ENCODE measurements at regions not wholly inside any gene's neighbourhood (a gene's known extent, or its start where the extent isn't known, plus 50 kb on each side); places are given as distances from the start of the nearest gene placed in this dataset.

DNA sequence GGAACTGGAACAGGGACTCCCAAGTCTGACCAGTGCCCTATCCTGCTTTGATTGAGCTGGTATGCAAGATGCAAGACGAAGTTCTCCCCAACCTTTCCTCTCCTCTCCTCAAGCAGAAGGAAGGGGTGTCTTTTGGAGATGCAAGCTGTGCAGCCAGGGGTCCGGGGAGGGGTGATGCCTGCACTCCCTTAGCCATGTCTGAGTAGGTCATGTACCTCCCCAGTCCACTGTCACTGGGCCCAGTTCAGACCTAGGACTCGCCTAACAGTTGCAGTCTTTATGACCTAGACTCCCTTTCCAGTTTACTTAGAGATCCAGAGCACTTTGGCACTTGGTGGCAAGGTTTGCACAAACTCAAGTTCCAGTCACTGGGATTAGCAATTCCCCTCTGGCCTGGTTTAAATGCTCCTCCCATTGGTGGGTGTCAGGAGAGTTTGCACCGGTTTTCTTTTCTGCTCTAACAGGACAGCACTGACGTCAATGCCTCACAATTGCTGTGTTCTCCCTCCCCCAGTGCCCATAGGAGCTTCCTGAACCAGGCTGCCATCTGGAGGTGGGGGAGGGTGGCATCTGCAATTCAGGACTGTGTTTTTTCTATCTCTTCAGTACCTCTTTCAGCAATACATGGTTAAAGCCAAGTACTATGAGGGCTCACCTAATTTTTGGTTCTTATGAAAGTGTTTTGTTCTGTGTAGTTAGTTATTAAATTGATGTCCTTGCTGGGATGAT is 782.2 kb downstream of the ARAP2 start:
- peak; percentile 0 for DNase-seq (ENCODE audit: low read depth)

DNA sequence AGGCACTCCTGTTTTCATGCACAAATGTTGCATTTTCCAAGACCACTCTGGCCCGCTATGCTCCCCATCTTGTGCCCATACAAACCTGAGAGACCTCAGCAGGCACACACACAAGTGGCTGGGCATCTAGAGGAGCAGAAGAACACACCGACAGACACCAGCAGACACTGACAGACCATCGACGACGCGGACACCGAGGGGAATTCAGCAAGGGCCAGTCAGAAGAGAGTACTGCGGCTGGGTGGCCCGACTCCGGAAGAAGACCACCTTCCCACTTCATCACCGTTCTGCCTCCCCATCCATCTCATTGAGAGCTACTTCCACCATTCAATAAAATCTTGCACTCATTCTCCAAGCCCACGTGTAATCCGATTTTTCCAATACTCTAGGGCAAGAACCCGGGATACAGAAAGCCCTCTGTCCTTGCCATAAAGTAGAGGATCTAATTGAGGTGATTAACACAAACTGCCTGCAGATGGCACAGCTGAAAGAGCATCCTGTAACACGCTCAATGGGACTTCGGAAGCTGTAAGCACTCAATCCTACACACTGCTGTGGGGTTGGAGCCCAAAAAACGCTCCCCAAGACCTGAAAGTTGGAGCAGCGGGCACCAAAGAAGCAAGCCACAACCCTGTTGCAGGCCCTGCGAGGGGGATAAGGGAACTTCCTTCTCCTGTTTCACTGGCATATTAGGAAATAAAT is 780.9 kb downstream of the ARAP2 start:
- DNase-seq (ENCODE audit: low read depth), result peak; percentile 5

DNA sequence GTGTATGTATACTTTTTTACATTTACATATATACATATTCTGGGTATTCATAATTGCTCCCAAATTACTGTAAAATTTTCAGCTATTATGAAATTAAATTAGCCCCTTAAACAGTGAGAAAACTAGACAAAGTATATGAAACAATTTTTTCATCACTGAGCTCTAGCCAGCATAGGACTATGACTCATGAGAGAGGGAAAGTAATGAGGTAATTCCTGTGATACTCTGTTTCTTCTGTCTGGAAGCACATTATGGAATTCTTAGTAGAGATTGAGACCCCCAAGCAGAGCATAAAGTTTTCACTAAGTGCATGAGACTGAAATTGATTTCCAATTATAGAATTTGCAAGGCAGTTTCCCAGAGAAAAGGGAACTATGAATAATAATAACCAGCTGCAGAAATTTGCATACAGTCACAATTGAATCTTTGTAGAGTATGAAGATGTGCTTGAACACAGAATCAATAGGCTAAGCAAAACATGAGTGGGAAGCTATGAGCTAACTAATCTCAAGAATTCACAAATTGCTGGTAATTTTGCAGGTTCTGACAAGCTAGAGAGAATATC is 779.3 kb downstream of the ARAP2 start:
- DNase-seq (ENCODE audit: low read depth), result peak; percentile 40

DNA sequence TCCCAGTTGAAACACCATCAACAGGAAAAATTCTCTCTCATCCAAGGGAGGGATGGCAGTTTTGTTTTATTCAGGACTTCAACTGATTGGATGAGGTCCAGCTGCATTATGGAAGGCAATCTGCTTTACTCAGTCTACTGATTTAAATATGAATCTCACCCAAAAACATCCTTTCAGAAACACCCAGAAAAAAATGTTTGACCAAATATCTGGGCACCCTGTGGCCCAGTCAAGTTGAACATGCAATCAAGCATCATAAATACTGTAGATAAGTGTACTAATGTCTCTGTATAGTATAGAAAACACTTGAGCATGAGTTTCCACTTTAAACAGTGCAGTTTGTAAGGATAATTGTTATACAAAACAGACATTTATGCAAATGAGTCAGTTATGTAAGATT is 753.2 kb downstream of the ARAP2 start:
- no peak for DNase-seq (ENCODE audit: low read depth)

DNA sequence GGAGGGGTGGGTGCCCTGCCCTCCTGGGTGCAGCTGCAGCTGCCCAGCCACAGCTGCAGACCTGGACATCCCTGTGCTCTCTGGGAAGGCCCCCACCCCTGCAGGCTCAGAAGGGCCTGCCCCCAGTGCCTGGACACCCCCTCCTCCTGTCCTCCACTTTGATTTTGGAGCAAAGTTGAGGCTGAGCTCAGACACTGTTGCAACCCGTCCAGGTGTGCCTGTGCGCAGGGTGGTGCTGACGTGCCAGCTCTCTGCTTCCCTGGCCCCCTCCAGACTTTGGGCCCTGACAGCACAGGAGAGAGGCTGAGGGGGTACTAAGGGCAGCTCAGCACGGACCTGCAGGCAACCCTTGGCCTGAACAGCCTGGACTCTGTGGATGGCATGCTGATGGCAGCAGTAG is 750.3 kb downstream of the ARAP2 start:
- DNase-seq (ENCODE audit: low read depth), result no peak

DNA sequence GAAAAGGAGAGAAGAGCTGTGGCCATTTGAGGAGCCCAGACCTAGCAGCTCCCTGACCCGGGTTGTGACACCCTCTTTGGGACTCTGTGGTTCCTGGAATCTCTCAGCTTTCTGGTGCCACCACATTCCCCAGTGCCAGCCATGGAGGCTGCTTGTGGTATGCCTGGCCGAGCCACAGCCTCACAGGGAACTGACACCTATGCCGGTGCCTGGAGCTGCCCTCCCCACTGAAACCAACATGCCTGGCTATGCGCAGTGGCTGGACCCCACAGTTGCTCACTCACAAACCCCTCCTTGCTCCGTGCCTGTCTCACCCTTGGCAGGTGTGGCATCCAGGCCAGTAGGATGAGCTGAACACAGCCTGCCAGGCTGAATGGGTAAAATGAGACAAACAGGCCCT is 749.4 kb downstream of the ARAP2 start:
- DNase-seq (ENCODE audit: low read depth), result no peak

DNA sequence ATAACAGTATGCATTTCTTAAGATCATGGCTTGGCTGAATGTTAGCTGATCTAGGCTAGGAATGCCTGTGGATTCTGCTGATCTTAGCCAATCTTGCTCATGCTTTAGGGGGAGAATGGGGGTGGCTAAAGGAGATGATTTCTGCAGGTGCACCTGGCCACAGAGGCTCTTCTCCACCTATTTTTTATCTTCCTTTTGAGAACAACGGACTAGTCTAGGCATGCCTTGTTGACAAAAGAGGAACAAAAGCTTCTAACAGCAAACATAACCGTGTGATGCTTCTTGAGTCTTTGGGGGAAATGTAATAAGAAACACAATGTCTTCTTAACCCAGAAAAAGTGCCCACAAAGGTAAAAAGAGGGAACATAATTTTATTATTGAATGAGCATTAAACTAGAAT is 743.5 kb downstream of the ARAP2 start:
- no peak for DNase-seq (ENCODE audit: low read depth)

DNA sequence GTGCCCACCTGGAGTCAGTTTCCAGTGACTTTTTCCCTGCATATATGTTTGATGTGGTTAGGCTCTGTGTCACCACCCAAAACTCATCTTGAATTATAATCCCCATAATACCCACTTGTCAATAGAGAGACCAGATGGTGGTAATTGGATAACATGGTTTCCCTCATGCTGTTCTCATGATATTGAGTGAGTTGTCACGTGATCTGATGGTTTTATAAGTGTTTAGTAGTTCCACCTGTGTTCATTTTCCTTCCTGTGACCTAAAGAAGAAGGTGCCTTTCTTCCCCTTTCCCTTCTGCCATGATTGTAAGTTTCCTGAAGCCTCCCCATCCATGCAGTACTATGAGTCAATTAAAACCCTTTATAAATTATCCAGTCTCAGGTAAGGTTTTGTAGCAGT is 740.9 kb downstream of the ARAP2 start:
- no peak for DNase-seq (ENCODE audit: low read depth)

DNA sequence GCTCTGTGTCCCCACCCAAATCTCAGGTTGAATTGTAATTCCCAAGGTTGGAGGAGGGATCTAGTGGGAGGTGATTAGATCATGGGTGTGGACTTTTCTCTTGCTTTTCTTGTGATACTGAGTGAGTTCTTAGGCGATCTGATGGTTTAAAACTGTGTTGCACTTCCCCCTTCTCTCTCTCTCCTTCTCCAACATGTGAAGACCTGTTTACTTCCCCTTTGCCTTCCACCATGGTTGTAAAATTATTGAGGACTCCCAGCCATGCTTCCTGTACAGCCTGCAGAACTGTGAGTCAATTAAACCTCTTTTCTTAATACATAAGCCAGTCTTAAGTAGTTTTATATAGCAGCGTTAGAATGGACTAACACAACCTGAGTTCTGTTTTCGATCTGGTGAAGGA is 738.2 kb downstream of the ARAP2 start:
- no peak for DNase-seq (ENCODE audit: low read depth)

DNA sequence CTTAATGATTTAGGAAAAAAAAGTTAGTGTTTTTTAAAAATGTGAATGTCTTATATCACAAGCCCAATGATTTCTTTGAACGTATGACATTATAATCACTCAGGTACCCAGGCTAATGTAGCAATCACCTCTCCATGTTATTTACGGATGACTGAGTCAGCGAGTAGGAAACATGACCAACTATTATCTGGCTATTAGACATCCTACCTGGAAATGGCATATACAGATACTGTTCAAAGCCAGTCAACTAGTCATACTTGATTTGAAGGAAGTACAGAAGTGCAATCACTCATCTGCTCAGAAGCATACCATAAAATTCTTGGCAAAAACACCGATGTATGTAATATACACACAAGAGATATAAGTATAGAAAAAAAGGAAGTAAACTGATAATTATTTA is 732.5 kb downstream of the ARAP2 start:
- peak; percentile 23 for DNase-seq (ENCODE audit: low read depth)

DNA sequence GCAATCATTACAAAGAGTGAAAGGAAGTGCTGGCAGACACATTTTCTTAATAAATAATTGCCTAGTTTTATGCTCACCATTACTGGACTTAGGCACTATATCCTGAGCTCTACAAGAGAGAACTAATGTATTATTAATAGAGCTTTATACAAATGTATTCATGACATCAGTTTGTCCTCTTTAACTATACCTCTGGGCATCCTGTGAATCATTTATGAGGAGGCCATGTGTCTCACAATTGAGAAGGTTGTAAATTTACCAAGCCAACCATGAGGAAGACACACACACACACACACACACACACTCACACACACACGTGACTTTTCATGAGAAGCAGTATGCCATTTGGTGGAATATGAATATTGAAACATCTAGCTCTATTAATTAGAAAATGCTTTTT is 728.2 kb downstream of the ARAP2 start:
- DNase-seq (ENCODE audit: low read depth), result no peak

DNA sequence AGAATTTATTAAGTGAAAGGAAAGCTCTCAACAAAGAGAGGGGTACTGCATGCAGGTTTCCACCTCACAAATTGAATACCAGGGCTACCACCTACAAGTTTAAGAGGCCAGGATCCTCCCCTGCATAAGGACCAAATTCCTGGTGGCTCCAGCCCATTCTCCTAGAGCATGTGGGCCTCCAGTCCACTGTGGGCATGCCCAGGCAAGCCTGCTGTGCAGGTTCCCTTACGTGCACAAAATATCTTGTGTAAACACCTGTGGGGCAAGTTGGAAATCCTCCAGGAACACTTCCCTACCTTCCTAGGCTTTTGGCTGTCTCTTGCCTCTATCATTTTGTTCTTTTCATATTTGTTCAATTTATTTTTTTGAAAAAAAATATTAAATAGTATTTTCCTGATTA is 724.3 kb downstream of the ARAP2 start:
- DNase-seq (ENCODE audit: low read depth), result no peak

DNA sequence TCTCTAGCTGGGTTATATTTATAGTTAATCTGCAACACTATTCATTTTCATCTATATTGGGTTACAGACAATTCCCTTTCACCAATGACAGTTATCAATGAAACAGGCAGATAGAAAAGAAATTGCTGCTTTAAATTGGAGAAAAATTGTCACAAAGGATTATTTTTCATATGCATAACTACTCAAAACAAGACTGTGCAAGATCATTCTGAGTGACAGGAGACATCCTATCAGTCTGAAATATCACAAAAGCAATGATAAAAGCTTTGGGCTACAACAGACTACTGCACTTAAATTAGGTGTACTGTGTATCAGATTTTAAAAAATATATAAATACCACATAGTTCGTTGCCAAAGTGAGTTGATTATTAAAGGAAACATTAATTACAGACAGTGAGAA is 722.6 kb downstream of the ARAP2 start:
- DNase-seq (ENCODE audit: low read depth), result no peak

DNA sequence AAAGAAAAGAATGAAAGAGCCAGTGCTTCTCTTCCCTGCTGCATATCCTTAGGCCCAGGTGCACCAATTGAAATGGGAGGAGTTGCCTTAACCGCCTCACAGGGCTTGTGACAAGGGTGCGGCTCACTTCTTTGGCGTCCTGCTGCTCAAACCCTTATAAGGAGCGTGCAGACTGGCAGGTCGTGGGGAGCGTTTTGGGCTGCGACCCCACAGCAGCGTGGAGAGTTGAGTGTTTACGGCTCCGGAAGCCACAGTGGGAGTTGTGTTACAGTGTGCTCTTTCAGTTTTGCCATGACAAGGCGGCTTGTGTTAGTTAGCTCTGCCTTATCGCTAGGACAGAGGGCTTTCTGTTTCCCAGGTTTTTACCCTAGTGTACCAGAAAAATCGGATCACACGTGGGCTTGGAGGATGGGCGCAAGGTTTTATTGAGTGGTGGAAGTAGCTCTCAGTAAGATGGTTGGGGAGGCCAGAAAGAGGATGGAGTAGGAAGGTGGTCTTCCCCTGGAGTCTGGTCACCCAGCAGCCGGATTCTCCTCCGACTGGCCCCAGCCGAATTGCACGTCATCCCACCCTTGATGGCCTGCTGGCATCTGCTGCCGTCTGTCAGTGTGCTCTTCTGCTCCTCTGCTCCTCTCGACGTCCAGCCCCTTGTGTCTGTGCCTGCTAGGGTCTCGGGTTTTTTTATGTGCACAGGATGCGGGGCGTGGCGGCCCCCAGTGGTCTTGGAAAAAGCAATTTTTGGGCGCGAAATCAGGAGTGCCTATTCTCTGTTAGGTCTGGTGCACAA is 718.9 kb downstream of the ARAP2 start:
- DNase-seq (ENCODE audit: low read depth), result no peak

DNA sequence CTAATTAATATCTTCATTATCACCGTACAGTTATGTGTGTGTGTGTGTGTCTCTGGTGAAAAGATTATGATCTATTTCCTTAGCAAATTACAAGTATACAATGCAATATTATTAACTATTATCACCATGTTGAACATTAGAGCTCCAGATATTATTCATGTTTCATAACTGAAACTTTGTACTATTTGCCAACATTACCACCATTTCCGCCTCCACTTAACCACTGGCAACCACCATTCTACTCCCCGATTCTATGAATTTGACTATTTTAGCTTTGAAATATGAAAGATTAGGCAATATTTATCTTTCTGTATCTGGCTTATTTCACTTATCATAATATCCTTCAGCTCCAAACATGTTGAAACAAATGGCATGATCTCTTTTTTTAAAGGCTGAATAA is 717.9 kb downstream of the ARAP2 start:
- DNase-seq (ENCODE audit: low read depth), result no peak

DNA sequence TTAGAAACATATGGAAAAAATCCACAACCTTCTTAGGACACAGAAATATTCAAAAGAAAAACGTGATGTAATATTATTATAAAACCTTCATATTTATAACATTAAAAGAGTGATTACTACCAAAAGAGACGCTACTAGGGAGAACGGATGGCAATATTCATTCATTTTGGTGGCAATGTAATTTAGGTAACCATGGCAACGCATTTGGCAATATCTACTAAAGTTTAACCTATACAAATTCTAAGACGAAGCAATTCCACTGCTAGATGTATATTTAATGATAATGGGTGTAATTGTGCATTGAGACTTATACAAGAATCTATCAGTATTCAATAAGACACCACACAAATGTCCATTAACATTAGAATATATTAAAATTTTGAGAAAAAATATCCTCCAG is 709.4 kb downstream of the ARAP2 start:
- DNase-seq (ENCODE audit: low read depth), result no peak

DNA sequence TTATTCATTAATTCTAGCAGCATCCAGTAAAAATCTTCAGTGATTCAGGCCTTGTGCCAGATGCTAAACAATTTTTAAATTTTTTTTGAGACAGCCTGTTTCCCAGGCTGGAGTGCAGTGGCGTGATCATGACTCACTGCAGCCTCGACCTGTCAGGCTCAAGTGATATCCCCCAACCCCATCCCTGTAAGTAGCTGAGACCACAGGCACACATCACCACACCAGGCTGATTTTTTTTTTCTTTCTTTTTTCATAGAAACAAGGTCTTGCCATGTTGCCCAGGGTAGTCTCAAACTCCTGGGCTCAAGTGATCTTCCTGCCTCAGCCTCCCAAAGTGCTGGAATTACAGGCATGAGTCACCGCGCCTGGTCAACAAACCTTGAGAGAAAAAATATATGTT is 705.5 kb downstream of the ARAP2 start:
- DNase-seq (ENCODE audit: low read depth), result peak; percentile 67

DNA sequence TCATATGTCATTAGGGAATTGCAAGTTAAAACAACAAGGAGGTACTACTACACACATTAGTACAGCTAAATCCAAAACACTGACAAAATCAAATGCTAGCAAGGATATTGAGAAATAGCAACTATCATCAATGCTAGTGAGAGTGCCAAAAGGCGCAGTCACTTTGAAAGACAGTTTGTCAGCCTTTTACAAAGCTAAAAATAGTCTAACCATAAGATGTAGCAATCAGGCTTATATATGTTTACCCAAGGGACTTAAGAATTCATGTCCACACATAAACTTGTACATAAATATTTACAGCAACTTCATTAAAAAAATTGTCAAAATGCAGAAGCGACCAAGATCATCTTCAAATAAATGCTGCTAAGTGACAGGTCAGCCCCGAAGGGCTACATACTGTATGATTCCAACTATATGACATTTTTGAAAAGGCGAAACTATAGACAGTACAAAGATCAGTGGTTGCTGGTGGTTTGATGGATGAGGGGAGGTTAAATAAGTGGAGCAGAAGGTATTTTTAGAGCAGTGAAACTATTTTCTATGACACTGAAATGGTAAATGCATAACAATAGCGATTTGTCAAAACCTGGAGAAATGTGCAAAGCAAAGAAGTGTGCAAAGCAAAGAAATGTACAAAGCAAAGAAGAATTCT is 704.8 kb downstream of the ARAP2 start:
- no peak for DNase-seq (ENCODE audit: low read depth)

DNA sequence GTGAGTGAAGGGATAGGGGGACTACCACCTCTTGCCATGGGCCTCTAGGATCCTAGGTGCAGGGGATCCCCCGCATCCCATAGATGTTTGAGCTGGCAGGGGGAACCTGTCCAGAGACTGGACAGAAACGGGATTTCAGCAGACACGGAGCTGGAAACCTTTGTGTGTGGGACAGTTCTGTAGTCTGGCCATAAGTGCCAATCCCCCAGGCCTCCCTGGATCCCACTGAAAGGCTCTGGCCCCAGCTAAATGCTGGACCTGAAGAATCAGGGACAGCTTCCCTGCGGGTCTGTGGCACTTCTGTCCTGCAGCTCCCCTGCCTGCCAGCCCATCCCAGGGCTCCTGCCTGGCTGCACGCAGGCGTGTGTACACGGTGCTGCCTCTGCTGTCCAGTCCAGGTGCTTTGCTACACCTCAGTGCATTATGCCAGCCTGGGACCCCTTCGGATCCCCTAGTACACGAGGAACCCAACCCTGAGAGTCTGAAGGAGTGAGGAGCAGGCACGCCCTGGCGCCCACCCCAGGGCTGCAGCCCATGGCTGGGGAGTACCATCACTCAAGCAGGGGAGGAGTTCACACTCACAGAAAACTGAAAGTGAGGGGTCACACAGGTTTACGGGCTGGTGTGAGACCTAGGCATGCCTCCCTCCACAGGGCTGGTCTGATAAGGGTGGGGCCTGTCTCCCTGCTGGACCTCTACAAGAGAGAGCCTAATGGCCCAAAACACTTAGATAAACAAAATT is 703.0 kb downstream of the ARAP2 start:
- DNase-seq (ENCODE audit: low read depth), result no peak

DNA sequence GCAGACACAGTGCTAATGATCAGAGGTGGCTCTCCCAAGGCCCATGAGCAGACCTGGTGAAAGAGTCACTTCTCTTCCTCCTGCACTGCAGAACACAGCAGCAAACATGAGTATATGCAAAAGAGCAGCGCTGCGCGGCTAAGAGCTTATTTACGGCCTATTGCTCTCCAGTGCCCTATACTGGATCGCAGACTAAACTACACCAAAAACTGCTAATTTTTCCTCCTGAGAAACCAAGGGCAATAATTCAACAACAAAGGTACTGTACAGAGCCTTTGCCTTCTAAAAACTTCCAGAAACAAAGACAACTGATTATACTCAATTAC is 702.5 kb downstream of the ARAP2 start:
- DNase-seq (ENCODE audit: low read depth), result no peak

DNA sequence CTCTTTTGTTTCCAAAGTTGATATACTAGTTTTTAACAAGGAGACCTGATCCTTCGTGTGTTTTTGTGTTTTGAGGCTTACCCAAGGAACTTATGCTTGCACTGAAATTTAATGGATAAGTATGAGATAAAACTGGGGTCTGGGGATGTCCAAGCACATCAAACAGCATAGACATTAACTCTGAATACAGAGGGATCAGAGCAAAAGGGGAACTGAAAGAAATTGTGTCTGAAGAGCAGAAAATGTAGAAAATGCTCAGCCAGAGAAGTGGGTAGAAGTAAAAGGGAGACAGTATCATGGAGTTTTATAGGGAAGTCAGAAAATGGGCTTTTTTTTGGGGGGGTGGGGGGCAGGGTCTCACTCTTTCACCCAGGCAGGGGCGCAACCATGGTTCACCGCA is 695.4 kb downstream of the ARAP2 start:
- DNase-seq (ENCODE audit: low read depth), result no peak

DNA sequence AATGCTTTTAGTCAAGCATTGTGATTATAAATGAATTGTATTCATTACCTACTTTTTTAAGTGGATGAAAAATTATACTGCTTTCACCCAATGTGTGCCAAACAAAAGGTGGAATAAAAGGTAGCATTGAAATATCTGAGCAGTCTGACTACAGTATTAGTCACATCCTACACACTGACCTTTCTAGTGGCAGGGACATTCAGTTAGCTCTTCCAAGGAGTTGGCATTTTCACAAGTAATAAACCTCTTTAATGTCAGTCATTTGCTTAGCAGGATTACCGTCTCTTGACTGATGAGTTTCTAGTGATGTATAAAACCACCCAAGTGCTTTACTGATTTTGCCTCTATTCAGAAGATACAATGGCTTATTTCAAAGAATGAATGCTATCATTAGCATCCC is 687.9 kb downstream of the ARAP2 start:
- DNase-seq (ENCODE audit: low read depth), result peak; percentile 47
